HepG2 (cell line): ENCODE measurements at regions not wholly inside any gene's neighbourhood (a gene's known extent, or its start where the extent isn't known, plus 50 kb on each side); places are given as distances from the start of the nearest gene placed in this dataset.

Experiments
- ATAC-seq: fragments of 200-7000 bp; cut with Tn5 transposase; 3 replicates; pipeline ENCODE4 v1.9.1; 2020; ENCODE audit warnings: mild to moderate bottlenecking, moderate library complexity
- BruUV-seq: library from RNA; stranded (reverse); fragments of 400-500 nt; replicated peaks from 2 replicates; lab custom pipeline; 2021; lab: Mats Ljungman, UMichigan
- CTCF ChIA-PET: fragments of 300-600 bp; formaldehyde crosslinking; extraction: SDS; loops from one replicate; lab custom pipeline; 2021; ENCODE audit warnings: low total read pairs, inconsistent platforms, low intra/inter-chr PET ratio; lab: Yijun Ruan, JAX
- POLR2A ChIA-PET: fragments of 350-600 bp; sonication (Branson Sonifier 250); formaldehyde crosslinking; loops from one replicate; lab custom pipeline; 2020; ENCODE audit warnings: antibody characterized with exemption, inconsistent platforms; lab: Yijun Ruan, JAX
- DNase-seq: peaks from one replicate; pipeline ENCODE4 v3.0.0-alpha.2; 2015; ENCODE audit warnings: low spot score
- FAIRE-seq: peaks from 3 replicates; lab custom pipeline; 2011; peaks lifted over from hg19 to GRCh38; lab: Jason Lieb, UNC
- H2AFZ ChIP-seq: one replicate; pipeline ENCODE4 v1.6.1; 2011; ENCODE audit warnings: low read length, inconsistent platforms
- H3K27ac ChIP-seq: fragments of 300-600 bp; 3 replicates; pipeline ENCODE4 v1.8.0; 2011; ENCODE audit warnings: mixed run types, mild to moderate bottlenecking, mixed read lengths, low read length, inconsistent platforms; ENCODE audit not compliant: insufficient read depth; ENCODE audit errors: extremely low read length
- H3K27me3 ChIP-seq, 2 experiments: fragments of 200-600 bp in 1 of 2; 2 replicates in 1 of 2; 3 replicates in 1 of 2; pipeline versions ENCODE4 v1.6.0 to v1.8.0; 2011; ENCODE audit warnings: low read length in 2 of 2, mild to moderate bottlenecking in 2 of 2, moderate library complexity in 2 of 2, inconsistent platforms in 1 of 2; ENCODE audit not compliant: insufficient read depth in 2 of 2, control insufficient read depth in 1 of 2
- H3K36me3 ChIP-seq, 2 experiments: fragments of 200-600 bp in 1 of 2; replicated peaks in 1 of 2; 2 replicates in 1 of 2; 3 replicates in 1 of 2; pipeline versions ENCODE4 v1.5.1 to v1.8.0; 2011; ENCODE audit warnings: low read length in 2 of 2, inconsistent platforms in 1 of 2; ENCODE audit not compliant: insufficient read depth in 2 of 2, control insufficient read depth in 1 of 2
- H3K4me1 ChIP-seq: 2 replicates; pipeline ENCODE4 v1.5.1; 2012; ENCODE audit warnings: low read length, inconsistent platforms; ENCODE audit not compliant: insufficient read depth
- H3K4me2 ChIP-seq: 2 replicates; pipeline ENCODE4 v1.6.0; 2011; ENCODE audit warnings: low read depth, low read length, inconsistent platforms
- H3K4me3 ChIP-seq, 3 experiments: fragments of 200-600 bp in 1 of 3; sonication (generic), shearing (Covaris generic) in 1 of 3; replicated peaks in 1 of 3; 2 replicates each; pipeline ENCODE4 v1.5.1; 2011 to 2016; ENCODE audit warnings: low read length in 3 of 3, inconsistent platforms in 2 of 3, low read depth in 2 of 3, mild to moderate bottlenecking in 2 of 3, control low read depth in 1 of 3, mixed read lengths in 1 of 3; ENCODE audit not compliant: insufficient read depth in 1 of 3
- H3K79me2 ChIP-seq: one replicate; pipeline ENCODE4 v1.6.1; 2011; ENCODE audit warnings: low read length, inconsistent platforms; ENCODE audit not compliant: insufficient read depth
- H3K9ac ChIP-seq: 2 replicates; pipeline ENCODE4 v1.6.0; 2011; ENCODE audit warnings: mild to moderate bottlenecking, low read depth, low read length, inconsistent platforms; ENCODE audit not compliant: insufficient read depth
- H3K9me3 ChIP-seq: 2 replicates; pipeline ENCODE4 v1.5.1; 2012; ENCODE audit warnings: mild to moderate bottlenecking, low read length
- H4K20me1 ChIP-seq: 2 replicates; pipeline ENCODE4 v1.6.0; 2011; ENCODE audit warnings: inconsistent platforms, mild to moderate bottlenecking, low read length, moderate library complexity; ENCODE audit not compliant: insufficient read depth
- AHDC1 ChIP-seq: sonication (generic); formaldehyde crosslinking; IDR thresholded peaks from 2 replicates; pipeline ENCODE4 v1.5.1; 2020; ENCODE audit warnings: mild to moderate bottlenecking, missing genetic modification reagents, borderline replicate concordance
- ARNT ChIP-seq: fragments of 450-650 bp; IDR thresholded peaks from 2 replicates; pipeline ENCODE4 v1.6.1; 2017
- DRAP1 ChIP-seq: IDR thresholded peaks from 2 replicates; pipeline ENCODE4 v1.6.1; 2016; ENCODE audit warnings: missing genetic modification reagents, missing compliant biosample characterization
- FOXA3 ChIP-seq: IDR thresholded peaks from 2 replicates; pipeline ENCODE4 v1.6.1; 2016; ENCODE audit warnings: missing genetic modification reagents, missing compliant biosample characterization
- IKZF5 ChIP-seq: IDR thresholded peaks from 2 replicates; pipeline ENCODE4 v1.6.1; 2018; ENCODE audit warnings: missing genetic modification reagents, mild to moderate bottlenecking, missing compliant biosample characterization
- KLF16 ChIP-seq, 2 experiments: sonication (generic) in 1 of 2; formaldehyde crosslinking in 1 of 2; IDR thresholded peaks; 2 replicates each; pipeline versions ENCODE4 v1.6.1 to v1.8.0; 2016 to 2023; ENCODE audit warnings: missing genetic modification reagents in 2 of 2, missing compliant biosample characterization in 1 of 2
- MTERF4 ChIP-seq: sonication (generic); formaldehyde crosslinking; IDR thresholded peaks from 2 replicates; pipeline ENCODE4 v1.8.0; 2023; ENCODE audit warnings: mild to moderate bottlenecking, missing genetic modification reagents
- SATB2 ChIP-seq: sonication (generic); formaldehyde crosslinking; IDR thresholded peaks from 2 replicates; pipeline ENCODE4 v1.5.0; 2020; ENCODE audit warnings: missing genetic modification reagents
- TAF1 ChIP-seq: sonication (generic); formaldehyde crosslinking; IDR thresholded peaks from 2 replicates; pipeline ENCODE4 v1.4.0; 2020; ENCODE audit warnings: missing genetic modification reagents
- ZFP41 ChIP-seq: sonication (generic); formaldehyde crosslinking; IDR thresholded peaks from 2 replicates; pipeline ENCODE4 v1.4.0; 2020; ENCODE audit warnings: mild to moderate bottlenecking, missing genetic modification reagents, borderline replicate concordance
- ZGPAT ChIP-seq: IDR thresholded peaks from 2 replicates; pipeline ENCODE4 v1.6.1; 2016; ENCODE audit warnings: mild to moderate bottlenecking
- ZNF337 ChIP-seq: sonication (generic); formaldehyde crosslinking; IDR thresholded peaks from 2 replicates; pipeline ENCODE4 v1.5.1; 2020; ENCODE audit warnings: missing genetic modification reagents, low read depth, mild to moderate bottlenecking, borderline replicate concordance
- ZNF839 ChIP-seq: sonication (generic); formaldehyde crosslinking; IDR thresholded peaks from 2 replicates; pipeline ENCODE4 v1.4.0; 2020; ENCODE audit warnings: missing genetic modification reagents, mild to moderate bottlenecking, borderline replicate concordance
- WGBS: methylation state at CpG from one replicate; pipeline ENCODE4 v1.1.6; 2017; ENCODE audit warnings: low lambda C conversion rate; 5-methylcytosine and 5-hydroxymethylcytosine counted together
- in situ Hi-C: cut with HindIII; loops from 2 replicates; pipeline ENCODE4 v1.10.0; 2017; ENCODE audit warnings: low pct_unique_long_range_greater_than_20kb; ENCODE audit not compliant: extremely low pct_ligation_motif_present
- intact Hi-C: fragments of 100-400 bp; cut with micrococcal nuclease; formaldehyde crosslinking; loops from one replicate; pipeline ENCODE4 v1.10.0; 2022; ENCODE audit not compliant: unreplicated experiment

- TF ChIP-seq ZGPAT = no peak
- TF ChIP-seq ZNF839 (CRISPR knock-in tag) = no peak
- no peak for TF ChIP-seq ZFP41 (CRISPR knock-in tag)
- TF ChIP-seq ZNF337 = no peak
Measured at GRCh38 chr2:163471947-163472346, 263.9 kb downstream of the FIGN start (continued).

GRCh38 chr2:163469561-163469962, 266.2 kb downstream of the FIGN start:
- H3K27ac ChIP-seq = no peak overlapping the region
- no peaks in the 10 kb centered on the region for H3K27me3 ChIP-seq
- H3K36me3 ChIP-seq = no peaks in the 10 kb centered on the region
- no peak overlapping the region for H3K4me2 ChIP-seq
- H3K9me3 ChIP-seq = no peaks in the 10 kb centered on the region
- H3K4me3 ChIP-seq = no peak overlapping the region
- peaks cover 8% of the 10 kb centered on the region; the same call in 1 of the 2 replicates for H3K4me1 ChIP-seq
- BruUV-seq = no TSS peak
- H2AFZ ChIP-seq = no peak overlapping the region
- H3K9ac ChIP-seq = no peak overlapping the region
- CTCF ChIA-PET = no interaction called here
- no peaks in the 10 kb centered on the region for H3K79me2 ChIP-seq
- 12% methylated on average over 3 of the region's 3 CpGs for WGBS
- in situ Hi-C loops = no loop called here
- ATAC-seq (no peak), FAIRE-seq (no peak), DNase-seq (no peak)
- no peaks in the 10 kb centered on the region for H4K20me1 ChIP-seq
- POLR2A ChIA-PET = no interaction called here
- intact Hi-C loops = no loop called here
- no peak for TF ChIP-seq TAF1 (CRISPR knock-in tag)
- no peak for TF ChIP-seq AHDC1
- no peak for TF ChIP-seq FOXA3 (CRISPR knock-in tag)
- TF ChIP-seq MTERF4 = no peak
- TF ChIP-seq SATB2 (CRISPR knock-in tag) = no peak
- no peak for TF ChIP-seq IKZF5 (CRISPR knock-in tag)
- TF ChIP-seq ARNT = no peak
- no peak for TF ChIP-seq DRAP1 (CRISPR knock-in tag)
- no peak for TF ChIP-seq KLF16 (CRISPR knock-in tag; IDR thresholded peaks at IDR 0.05)
